Skeletal muscle satellite cell (primary cell): ENCODE measurements at regions not wholly inside any gene's neighbourhood (a gene's known extent, or its start where the extent isn't known, plus 50 kb on each side); places are given as distances from the start of the nearest gene placed in this dataset.

Experiments used
- H3K27me3 ChIP-seq: 2 replicates; pipeline ENCODE4 v1.7.0; 2013; ENCODE audit warnings: low read length; ENCODE audit not compliant: control insufficient read depth, insufficient read depth
- H3K36me3 ChIP-seq: 2 replicates; pipeline ENCODE4 v1.7.0; 2013; ENCODE audit warnings: mild to moderate bottlenecking, control low read depth, low read length; ENCODE audit not compliant: insufficient read depth
- H3K4me1 ChIP-seq: 2 replicates; pipeline ENCODE4 v1.7.0; 2013; ENCODE audit warnings: low read length; ENCODE audit not compliant: control insufficient read depth, insufficient read depth
- H3K4me2 ChIP-seq: 2 replicates; pipeline ENCODE4 v1.7.0; 2013; ENCODE audit warnings: mild to moderate bottlenecking, low read length
- H3K4me3 ChIP-seq: 2 replicates; pipeline ENCODE4 v1.7.0; 2013; ENCODE audit warnings: low read length
- H3K9ac ChIP-seq: 2 replicates; pipeline ENCODE4 v1.7.0; 2013; ENCODE audit warnings: mild to moderate bottlenecking, low read depth, low read length, moderate library complexity
- H3K9me3 ChIP-seq: replicated peaks from 2 replicates; pipeline ENCODE4 v1.7.0; 2013; ENCODE audit warnings: mild to moderate bottlenecking, control low read depth, low read length

- H3K4me3 ChIP-seq = no peak overlapping the region
- no peak overlapping the region for H3K9ac ChIP-seq
- H3K4me1 ChIP-seq = no peaks in the 10 kb centered on the region
- H3K9me3 ChIP-seq = no peaks in the 10 kb centered on the region
- peaks cover 4% of the 10 kb centered on the region for H3K27me3 ChIP-seq
- no peaks in the 10 kb centered on the region for H3K36me3 ChIP-seq
- H3K4me2 ChIP-seq = no peak overlapping the region
These were observed 136.2 kb upstream of the PUM3 start for GRCh38 chr9:2979957-2980610.

GRCh38 chr9:2972475-2972874 lies 128.6 kb upstream of the PUM3 start:
- H3K9me3 ChIP-seq = no peaks in the 10 kb centered on the region
- peaks cover 4% of the 10 kb centered on the region for H3K4me1 ChIP-seq
- H3K9ac ChIP-seq = no peak overlapping the region
- H3K4me2 ChIP-seq = no peak overlapping the region
- no peaks in the 10 kb centered on the region for H3K27me3 ChIP-seq
- H3K4me3 ChIP-seq = no peak overlapping the region
- no peaks in the 10 kb centered on the region for H3K36me3 ChIP-seq

- no peaks in the 10 kb centered on the region for H3K27me3 ChIP-seq
- H3K9ac ChIP-seq = no peak overlapping the region
- no peaks in the 10 kb centered on the region for H3K36me3 ChIP-seq
- no peaks in the 10 kb centered on the region for H3K9me3 ChIP-seq
- H3K4me1 ChIP-seq = peaks cover 4% of the 10 kb centered on the region
- H3K4me2 ChIP-seq = no peak overlapping the region
- H3K4me3 ChIP-seq = no peak overlapping the region
These were observed 127.0 kb upstream of the PUM3 start for GRCh38 chr9:2970864-2971263.

- Histone ChIP-seq H3K4me1 (peaks cover 4% of the 10 kb centered on the region), H3K4me2 (no peak overlapping the region), H3K36me3 (no peaks in the 10 kb centered on the region), H3K4me3 (no peak overlapping the region), H3K27me3 (peaks cover 4% of the 10 kb centered on the region), H3K9ac (no peak overlapping the region), H3K9me3 (no peaks in the 10 kb centered on the region)
These were observed 123.9 kb upstream of the PUM3 start for GRCh38 chr9:2967766-2968165.

- Histone ChIP-seq H3K4me3 (no peak overlapping the region), H3K9ac (no peak overlapping the region), H3K4me2 (no peak overlapping the region), H3K27me3 (peaks cover 4% of the 10 kb centered on the region), H3K36me3 (no peaks in the 10 kb centered on the region), H3K9me3 (no peaks in the 10 kb centered on the region), H3K4me1 (peaks cover 4% of the 10 kb centered on the region)
These were observed 122.8 kb upstream of the PUM3 start for GRCh38 chr9:2966565-2967300.

- H3K4me2 ChIP-seq = no peak overlapping the region
- no peaks in the 10 kb centered on the region for H3K9me3 ChIP-seq
- H3K36me3 ChIP-seq = no peaks in the 10 kb centered on the region
- H3K9ac ChIP-seq = no peak overlapping the region
- peaks cover 4% of the 10 kb centered on the region for H3K27me3 ChIP-seq
- no peak overlapping the region for H3K4me3 ChIP-seq
- H3K4me1 ChIP-seq = peaks cover 4% of the 10 kb centered on the region
These were observed 120.6 kb upstream of the PUM3 start for GRCh38 chr9:2964470-2964869.

GRCh38 chr9:2963307-2963706 lies 119.4 kb upstream of the PUM3 start:
- Histone ChIP-seq H3K9me3 (no peaks in the 10 kb centered on the region), H3K9ac (no peak overlapping the region), H3K4me3 (no peak overlapping the region)

GRCh38 chr9:2962471-2963172 lies 118.7 kb upstream of the PUM3 start:
- Histone ChIP-seq H3K9me3 (no peaks in the 10 kb centered on the region), H3K9ac (no peak overlapping the region), H3K4me3 (no peak overlapping the region), H3K4me1 (no peaks in the 10 kb centered on the region), H3K36me3 (no peaks in the 10 kb centered on the region), H3K27me3 (peaks cover 4% of the 10 kb centered on the region), H3K4me2 (no peak overlapping the region)

More at GRCh38 chr9:2963307-2963706, 119.4 kb upstream of the PUM3 start:
- H3K4me2 ChIP-seq = no peak overlapping the region
- peaks cover 4% of the 10 kb centered on the region for H3K27me3 ChIP-seq
- H3K4me1 ChIP-seq = peaks cover 4% of the 10 kb centered on the region
- no peaks in the 10 kb centered on the region for H3K36me3 ChIP-seq

- Histone ChIP-seq H3K4me3 (no peak overlapping the region), H3K4me2 (no peak overlapping the region), H3K9me3 (no peaks in the 10 kb centered on the region), H3K4me1 (no peaks in the 10 kb centered on the region), H3K36me3 (no peaks in the 10 kb centered on the region), H3K9ac (no peak overlapping the region), H3K27me3 (no peaks in the 10 kb centered on the region)
These were observed 114.3 kb upstream of the PUM3 start for GRCh38 chr9:2958219-2958618.

- Histone ChIP-seq H3K36me3 (no peaks in the 10 kb centered on the region), H3K9ac (no peak overlapping the region), H3K4me1 (no peaks in the 10 kb centered on the region), H3K4me2 (no peak overlapping the region), H3K27me3 (no peaks in the 10 kb centered on the region), H3K9me3 (no peaks in the 10 kb centered on the region), H3K4me3 (no peak overlapping the region)
These were observed 113.8 kb upstream of the PUM3 start for GRCh38 chr9:2957656-2958200.

- Histone ChIP-seq H3K4me1 (no peaks in the 10 kb centered on the region), H3K4me2 (no peak overlapping the region), H3K36me3 (no peaks in the 10 kb centered on the region), H3K4me3 (no peak overlapping the region), H3K9ac (no peak overlapping the region), H3K27me3 (no peaks in the 10 kb centered on the region), H3K9me3 (no peaks in the 10 kb centered on the region)
These were observed 111.7 kb upstream of the PUM3 start for GRCh38 chr9:2955575-2955974.
